GM19372 (cell line): ENCODE measurements at regions not wholly inside any gene's neighbourhood (a gene's known extent, or its start where the extent isn't known, plus 50 kb on each side); places are given as distances from the start of the nearest gene placed in this dataset.
"Not testable (repeated sequence)": the region's sequence is repeated elsewhere in the genome, so short reads cannot be mapped to it uniquely, and the experiment has no call there.

Source experiments
- ATAC-seq: cut with Tn5 transposase; IDR thresholded peaks from one replicate; pipeline ENCODE4 v1.9.1; 2021; ENCODE audit warnings: mild to moderate bottlenecking, low read depth, moderate library complexity; ENCODE audit not compliant: unreplicated experiment

- ATAC-seq = no peak
Observed at GRCh38 chr4:138374947-138375346, 132.8 kb upstream of the SLC7A11 start.

- ATAC-seq = no peak
Observed at GRCh38 chr4:138367942-138368341, 125.8 kb upstream of the SLC7A11 start.

- not testable (repeated sequence) for ATAC-seq
Observed at GRCh38 chr4:138352446-138352845, 110.3 kb upstream of the SLC7A11 start.

GRCh38 chr4:138348055-138348454, 105.9 kb upstream of the SLC7A11 start:
- no peak for ATAC-seq

GRCh38 chr4:138347561-138347960, 105.4 kb upstream of the SLC7A11 start:
- ATAC-seq = no peak

- no peak for ATAC-seq
Observed at GRCh38 chr4:138344851-138345250, 102.7 kb upstream of the SLC7A11 start.

GRCh38 chr4:138344054-138344453, 101.9 kb upstream of the SLC7A11 start:
- no peak for ATAC-seq

GRCh38 chr4:138341739-138342415, 99.7 kb upstream of the SLC7A11 start:
- peak; percentile 51 for ATAC-seq

GRCh38 chr4:138338840-138339239, 96.7 kb upstream of the SLC7A11 start:
- ATAC-seq = no peak

GRCh38 chr4:138338222-138338621, 96.1 kb upstream of the SLC7A11 start:
- not testable (repeated sequence) for ATAC-seq

GRCh38 chr4:138334346-138335016, 92.3 kb upstream of the SLC7A11 start:
- ATAC-seq = no peak

GRCh38 chr4:138332415-138332814, 90.3 kb upstream of the SLC7A11 start:
- ATAC-seq = not testable (repeated sequence)

- ATAC-seq = no peak
Observed at GRCh38 chr4:138330531-138330930, 88.4 kb upstream of the SLC7A11 start.

- no peak for ATAC-seq
Observed at GRCh38 chr4:138329506-138330070, 87.4 kb upstream of the SLC7A11 start.

- no peak for ATAC-seq
Observed at GRCh38 chr4:138327338-138327737, 85.2 kb upstream of the SLC7A11 start.

- no peak for ATAC-seq
Observed at GRCh38 chr4:138320831-138321230, 78.7 kb upstream of the SLC7A11 start.

GRCh38 chr4:138320030-138320429, 77.9 kb upstream of the SLC7A11 start:
- ATAC-seq = no peak

- ATAC-seq = no peak
Observed at GRCh38 chr4:138317175-138317748, 75.1 kb upstream of the SLC7A11 start.

- no peak for ATAC-seq
Observed at GRCh38 chr4:138312536-138312911, 70.4 kb upstream of the SLC7A11 start.

- ATAC-seq = no peak
Observed at GRCh38 chr4:138311771-138312535, 69.8 kb upstream of the SLC7A11 start.

- no peak for ATAC-seq
Observed at GRCh38 chr4:138310991-138311390, 68.8 kb upstream of the SLC7A11 start.
